ENCODE measurements at regions not wholly inside any gene's neighbourhood (a gene's known extent, or its start where the extent isn't known, plus 50 kb on each side); places are given as distances from the start of the nearest gene placed in this dataset.

DNA sequence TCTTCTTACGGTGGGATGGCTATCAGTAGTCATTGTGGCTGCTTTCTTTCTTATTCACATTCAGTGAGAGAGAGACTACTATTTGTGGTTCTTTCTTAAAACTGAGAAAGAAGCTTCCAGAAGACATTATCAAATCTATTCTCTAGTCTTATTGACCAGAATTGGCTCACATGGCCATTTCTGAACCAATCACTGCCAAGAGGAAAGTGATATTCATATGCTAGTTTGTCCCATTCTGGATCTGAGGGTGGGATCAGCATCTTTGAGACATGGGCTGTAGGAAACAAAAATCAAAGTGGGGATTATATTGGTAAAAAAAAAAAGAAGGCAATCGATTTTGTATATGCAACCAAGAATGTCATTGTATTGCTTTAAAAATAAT lies 106.4 kb upstream of the RASGRP1 start:
- ATAC-seq, result no peak

DNA sequence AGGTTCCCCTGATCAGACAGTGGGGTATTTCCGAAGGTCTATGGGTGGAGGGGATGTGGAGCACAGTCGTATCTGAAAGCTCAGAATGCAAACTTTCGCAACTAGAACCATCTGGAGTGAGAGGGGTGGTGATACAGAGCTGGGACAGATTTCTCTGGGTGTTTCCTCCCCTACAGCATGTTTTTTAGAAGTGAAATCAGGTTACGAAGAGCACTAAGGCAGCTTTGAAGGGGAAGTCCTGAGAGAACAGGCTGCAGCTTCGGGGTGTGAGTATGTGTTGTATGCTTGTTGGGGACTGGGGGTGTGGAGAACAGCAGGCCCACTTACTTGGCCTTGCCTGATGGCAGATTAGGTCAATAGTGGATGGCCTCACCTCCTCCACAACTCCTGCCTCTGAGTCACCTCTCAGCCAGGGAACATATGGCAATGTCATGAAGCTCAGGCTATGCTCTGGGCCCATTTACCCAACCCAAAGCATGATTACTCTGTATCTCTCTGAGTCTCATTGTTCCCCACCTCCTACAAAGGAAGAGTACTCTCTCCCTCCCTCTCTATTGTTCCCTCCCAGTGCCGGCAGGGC lies 107.2 kb upstream of the RASGRP1 start:
- Histone ChIP-seq H3K27me3 (no peaks in the 10 kb centered on the region), H3K4me3 (no peak overlapping the region), H3K4me1 (no peaks in the 10 kb centered on the region), H3K27ac (no peak overlapping the region), H3K36me3 (no peaks in the 10 kb centered on the region), H3K9me3 (no peaks in the 10 kb centered on the region)
- ATAC-seq (peak; percentile 78), DNase-seq (no peak)
- intact Hi-C loops (cut with DNase I), result no loop called here
- TF ChIP-seq, protein P1, sequence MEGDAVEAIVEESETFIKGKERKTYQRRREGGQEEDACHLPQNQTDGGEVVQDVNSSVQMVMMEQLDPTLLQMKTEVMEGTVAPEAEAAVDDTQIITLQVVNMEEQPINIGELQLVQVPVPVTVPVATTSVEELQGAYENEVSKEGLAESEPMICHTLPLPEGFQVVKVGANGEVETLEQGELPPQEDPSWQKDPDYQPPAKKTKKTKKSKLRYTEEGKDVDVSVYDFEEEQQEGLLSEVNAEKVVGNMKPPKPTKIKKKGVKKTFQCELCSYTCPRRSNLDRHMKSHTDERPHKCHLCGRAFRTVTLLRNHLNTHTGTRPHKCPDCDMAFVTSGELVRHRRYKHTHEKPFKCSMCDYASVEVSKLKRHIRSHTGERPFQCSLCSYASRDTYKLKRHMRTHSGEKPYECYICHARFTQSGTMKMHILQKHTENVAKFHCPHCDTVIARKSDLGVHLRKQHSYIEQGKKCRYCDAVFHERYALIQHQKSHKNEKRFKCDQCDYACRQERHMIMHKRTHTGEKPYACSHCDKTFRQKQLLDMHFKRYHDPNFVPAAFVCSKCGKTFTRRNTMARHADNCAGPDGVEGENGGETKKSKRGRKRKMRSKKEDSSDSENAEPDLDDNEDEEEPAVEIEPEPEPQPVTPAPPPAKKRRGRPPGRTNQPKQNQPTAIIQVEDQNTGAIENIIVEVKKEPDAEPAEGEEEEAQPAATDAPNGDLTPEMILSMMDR (IDR thresholded peaks at IDR 0.05), result no peak

More for the DNA sequence above, 106.4 kb upstream of the RASGRP1 start:
- no peak for DNase-seq
- Histone ChIP-seq H3K27ac (no peak overlapping the region), H3K4me1 (no peaks in the 10 kb centered on the region), H3K36me3 (no peaks in the 10 kb centered on the region), H3K9me3 (no peaks in the 10 kb centered on the region), H3K27me3 (no peaks in the 10 kb centered on the region), H3K4me3 (no peak overlapping the region)
- TF ChIP-seq, protein P1 (IDR thresholded peaks at IDR 0.05), result no peak
- intact Hi-C loops (cut with DNase I), result no loop called here

DNA sequence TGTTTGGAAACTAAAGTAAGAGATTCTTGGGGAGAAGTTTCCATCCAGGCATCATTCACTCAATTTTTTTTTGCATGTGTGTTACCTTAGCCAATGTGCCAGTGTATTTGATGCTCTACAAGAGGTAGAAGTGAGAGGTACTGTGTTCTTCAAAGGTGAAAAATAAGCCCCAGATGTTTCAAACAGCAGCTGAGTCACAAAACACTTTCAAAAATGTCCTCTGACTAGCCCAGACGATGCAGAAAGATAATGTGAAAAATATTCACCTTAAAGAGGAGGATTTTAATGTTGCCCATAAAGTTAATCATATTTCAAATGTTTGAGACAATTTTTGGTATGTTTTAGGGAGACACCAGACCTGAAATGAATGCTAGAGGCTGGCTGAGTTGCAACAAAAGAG lies 107.7 kb upstream of the RASGRP1 start:
- DNase-seq, result no peak
- no peak for ATAC-seq
- Histone ChIP-seq H3K4me1 (no peaks in the 10 kb centered on the region), H3K27ac (no peak overlapping the region), H3K9me3 (no peaks in the 10 kb centered on the region), H3K36me3 (no peaks in the 10 kb centered on the region), H3K4me3 (no peak overlapping the region), H3K27me3 (no peaks in the 10 kb centered on the region)
- intact Hi-C loops (cut with DNase I), result no loop called here
- TF ChIP-seq, protein P1 (IDR thresholded peaks at IDR 0.05), result no peak

DNA sequence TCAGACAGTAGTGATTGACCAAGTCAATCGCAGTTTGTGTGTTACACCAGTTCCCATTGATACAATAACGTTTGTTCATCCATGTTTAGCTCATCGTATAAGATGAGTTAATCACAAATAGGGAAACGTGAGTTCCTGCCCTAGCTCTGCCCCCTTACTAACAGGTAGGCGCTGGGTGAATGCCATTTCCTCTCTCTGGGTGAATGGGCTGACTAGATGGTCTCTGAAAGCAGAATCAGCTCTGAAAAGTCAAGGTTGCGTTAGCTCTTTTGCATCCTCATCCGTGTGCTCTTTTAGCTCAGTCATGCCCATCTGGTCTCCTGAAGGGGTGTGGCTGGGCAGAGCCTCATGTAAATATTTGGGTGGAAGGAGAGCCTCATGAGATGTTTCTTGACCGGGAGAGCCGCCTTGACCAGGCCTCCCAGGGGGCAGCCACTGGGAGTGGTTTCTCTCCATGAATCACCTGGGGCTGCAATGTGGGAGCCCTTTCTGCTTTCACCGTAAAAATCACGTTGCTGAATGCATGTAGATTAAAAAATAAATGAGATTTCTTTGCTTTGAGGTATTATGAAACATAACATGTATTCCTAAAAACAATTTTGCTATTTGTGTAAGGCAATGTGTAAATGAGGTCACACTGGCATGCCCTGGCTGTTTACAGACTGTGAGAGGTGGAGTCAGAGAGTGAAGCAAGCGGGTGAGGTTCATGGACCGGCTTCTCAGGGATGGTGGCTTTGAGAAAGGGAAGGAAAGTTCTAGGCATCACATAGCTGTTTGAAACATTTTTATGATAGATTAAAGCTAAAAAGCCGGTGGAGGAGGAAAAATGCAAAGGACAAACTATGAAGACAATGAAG lies 108.4 kb upstream of the RASGRP1 start:
- Histone ChIP-seq H3K27ac (no peak overlapping the region), H3K4me1 (no peaks in the 10 kb centered on the region), H3K9me3 (no peaks in the 10 kb centered on the region), H3K36me3 (no peaks in the 10 kb centered on the region), H3K27me3 (no peaks in the 10 kb centered on the region), H3K4me3 (no peak overlapping the region)
- intact Hi-C loops (cut with DNase I), result no loop called here
- TF ChIP-seq, protein P1 (IDR thresholded peaks at IDR 0.05), result no peak
- DNase-seq (no peak), ATAC-seq (peak; percentile 22)

DNA sequence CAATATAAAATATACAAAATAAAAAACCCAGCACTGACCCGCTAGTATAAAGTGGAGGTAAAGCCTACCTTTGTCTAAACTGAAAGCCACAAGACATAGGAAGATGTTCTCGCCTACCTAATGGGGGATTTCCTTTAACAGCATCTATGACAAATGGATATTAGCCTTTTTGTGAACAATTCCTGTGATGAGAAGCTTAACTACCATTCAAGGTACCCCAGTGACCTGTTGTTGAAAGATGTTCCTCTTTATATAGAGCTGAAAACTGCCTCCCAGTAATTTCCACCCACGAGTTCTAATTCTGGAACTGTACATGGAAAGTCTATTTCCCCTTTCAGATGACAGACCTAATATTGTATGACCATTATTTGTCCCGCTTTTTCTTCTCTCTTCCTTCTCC lies 109.8 kb upstream of the RASGRP1 start:
- intact Hi-C loops (cut with DNase I), result no loop called here
- no peak for DNase-seq

More for the DNA sequence above, 109.8 kb upstream of the RASGRP1 start:
- no peaks in the 10 kb centered on the region for H3K36me3 ChIP-seq
- H3K27me3 ChIP-seq, result no peaks in the 10 kb centered on the region
- no peak overlapping the region for H3K27ac ChIP-seq
- no peak overlapping the region for H3K4me3 ChIP-seq
- TF ChIP-seq, protein P1 (IDR thresholded peaks at IDR 0.05), result no peak
- ATAC-seq, result peak; percentile 49
- H3K4me1 ChIP-seq, result no peaks in the 10 kb centered on the region
- no peaks in the 10 kb centered on the region for H3K9me3 ChIP-seq
